ENCODE measurements at regions not wholly inside any gene's neighbourhood (a gene's known extent, or its start where the extent isn't known, plus 50 kb on each side); places are given as distances from the start of the nearest gene placed in this dataset.
A peak's percentile ranks its signal among the peaks of the same experiment; 100 is the strongest.
"Not testable (repeated sequence)": the region's sequence is repeated elsewhere in the genome, so short reads cannot be mapped to it uniquely, and the experiment has no call there.

DNA sequence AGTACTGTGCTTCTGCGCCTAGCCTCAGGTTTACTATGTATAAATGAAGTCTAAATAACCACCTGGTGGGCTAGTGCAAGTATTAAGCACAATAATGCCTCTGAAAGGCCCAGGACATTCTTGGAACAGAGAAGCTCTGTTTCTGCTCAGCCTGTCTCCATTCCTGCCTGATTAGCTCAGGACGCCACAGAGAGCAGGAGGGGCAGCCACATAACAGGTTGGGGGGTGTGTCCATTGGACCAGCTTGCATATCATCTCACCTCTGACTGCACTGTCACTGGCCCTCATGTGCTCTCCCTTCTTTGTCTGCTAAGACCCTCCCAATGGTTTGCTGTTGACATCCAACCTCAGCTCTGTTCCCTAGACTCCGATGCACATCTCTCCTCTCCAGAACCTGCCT lies 52.8 kb upstream of the IKZF1 start:
- DNase-seq (ENCODE audit: low spot score): no peak

GRCh38 chr7:50246551-50246950 lies 58.0 kb upstream of the IKZF1 start:
- no peak for DNase-seq (ENCODE audit: low spot score)

- not testable (repeated sequence) for DNase-seq (ENCODE audit: low spot score)
Observed at GRCh38 chr7:50242111-50242510, 62.4 kb upstream of the IKZF1 start.

DNA sequence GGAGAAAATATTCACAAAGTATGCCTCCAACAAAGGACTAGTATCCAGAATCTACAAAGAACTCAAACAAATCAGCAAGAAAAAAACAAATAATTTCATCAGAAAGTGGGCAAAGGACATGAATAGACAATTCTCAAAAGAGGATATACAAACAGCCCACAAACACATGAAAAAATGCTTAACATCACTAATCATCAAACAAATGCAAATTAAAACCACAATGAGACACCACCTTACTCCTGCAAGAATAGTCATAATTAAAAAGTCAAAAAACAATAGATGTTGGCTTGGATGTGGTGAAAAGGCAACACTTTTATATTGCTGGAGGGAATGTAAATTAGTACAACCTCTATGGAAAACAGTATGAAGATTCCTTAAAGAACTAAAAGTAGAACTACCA lies 63.8 kb upstream of the IKZF1 start:
- DNase-seq (ENCODE audit: low spot score): not testable (repeated sequence)

DNA sequence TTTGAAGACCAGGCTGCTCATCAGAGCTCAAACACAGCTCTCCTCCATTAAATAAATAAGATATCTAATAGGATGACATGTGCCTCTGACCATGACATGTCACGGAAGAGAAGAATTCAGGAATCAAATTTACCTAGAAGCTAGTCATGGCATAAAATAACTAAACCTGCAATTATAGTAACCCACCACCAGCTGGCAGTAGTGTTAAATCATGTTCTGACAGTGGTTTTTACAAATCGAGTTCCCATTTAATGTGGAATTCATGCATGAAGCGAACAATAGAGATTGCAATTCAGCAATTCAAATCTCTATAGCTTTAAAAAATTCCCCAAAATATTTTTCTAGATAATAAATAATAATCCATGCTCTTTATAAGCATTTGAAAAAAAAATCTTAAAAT lies 74.6 kb upstream of the IKZF1 start:
- no peak for DNase-seq (ENCODE audit: low spot score)

DNA sequence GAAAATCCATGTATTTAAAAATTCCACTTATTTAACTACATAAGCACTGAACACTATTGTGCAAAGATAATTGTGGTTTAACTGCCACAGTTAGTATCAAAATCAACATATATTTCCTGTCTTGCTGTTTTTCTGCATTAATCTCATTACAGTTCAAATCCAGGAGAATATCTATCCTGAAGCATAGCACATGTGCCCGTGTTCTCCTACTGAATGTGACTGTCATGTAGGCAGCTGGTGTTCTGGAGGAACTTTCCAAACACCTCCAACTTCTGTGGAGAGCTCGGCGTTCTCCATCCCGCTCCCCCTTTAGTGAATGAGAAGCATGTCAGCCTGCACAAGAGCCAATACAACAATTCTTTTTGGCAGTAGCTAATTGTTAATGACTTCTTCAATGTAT lies 76.4 kb upstream of the IKZF1 start:
- DNase-seq (ENCODE audit: low spot score): no peak

GRCh38 chr7:50227726-50228125 lies 76.8 kb upstream of the IKZF1 start:
- DNase-seq (ENCODE audit: low spot score): peak; percentile 13

- DNase-seq (ENCODE audit: low spot score): no peak
Observed at GRCh38 chr7:50226669-50227068, 77.8 kb upstream of the IKZF1 start.

DNA sequence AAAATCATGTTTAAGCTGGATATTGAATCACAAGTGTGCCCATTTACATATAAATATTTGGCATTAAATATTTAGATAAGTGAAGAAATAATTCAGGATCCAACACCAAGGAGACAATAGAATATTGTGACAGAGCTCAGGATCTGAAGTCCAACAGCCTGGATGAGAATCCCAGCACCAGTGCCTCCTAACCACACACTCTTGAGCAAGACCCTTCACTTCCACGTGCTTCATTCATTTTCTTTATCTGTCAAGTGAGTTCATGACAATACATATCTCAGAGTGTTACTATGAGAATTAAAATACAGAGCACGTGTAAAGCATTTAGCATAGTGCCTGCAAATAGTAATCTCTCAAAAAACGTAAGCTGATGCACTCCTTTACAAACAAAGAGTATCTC lies 78.4 kb upstream of the IKZF1 start:
- DNase-seq (ENCODE audit: low spot score): no peak

DNA sequence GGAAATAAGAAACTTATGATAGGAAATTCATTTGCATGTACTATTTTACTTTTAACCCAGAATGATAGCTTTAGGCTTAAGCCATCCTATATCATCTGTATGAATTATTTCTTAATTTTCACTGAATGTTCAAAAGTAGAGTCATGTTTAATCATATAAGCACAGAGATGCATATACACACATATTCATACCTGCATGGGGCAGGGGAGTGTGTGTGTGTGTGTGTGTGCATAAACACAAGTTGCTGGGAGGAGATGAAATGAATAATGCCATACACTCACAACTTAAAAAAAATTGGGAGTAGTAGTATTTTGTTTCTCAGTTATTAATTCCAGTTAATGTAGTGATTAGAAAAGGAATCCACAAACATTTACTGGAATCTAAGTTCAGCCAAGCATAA lies 83.1 kb upstream of the IKZF1 start:
- DNase-seq (ENCODE audit: low spot score): no peak

GRCh38 chr7:50221028-50221427 lies 83.5 kb upstream of the IKZF1 start:
- no peak for DNase-seq (ENCODE audit: low spot score)

GRCh38 chr7:50220273-50220672 lies 84.2 kb upstream of the IKZF1 start:
- no peak for DNase-seq (ENCODE audit: low spot score)

DNA sequence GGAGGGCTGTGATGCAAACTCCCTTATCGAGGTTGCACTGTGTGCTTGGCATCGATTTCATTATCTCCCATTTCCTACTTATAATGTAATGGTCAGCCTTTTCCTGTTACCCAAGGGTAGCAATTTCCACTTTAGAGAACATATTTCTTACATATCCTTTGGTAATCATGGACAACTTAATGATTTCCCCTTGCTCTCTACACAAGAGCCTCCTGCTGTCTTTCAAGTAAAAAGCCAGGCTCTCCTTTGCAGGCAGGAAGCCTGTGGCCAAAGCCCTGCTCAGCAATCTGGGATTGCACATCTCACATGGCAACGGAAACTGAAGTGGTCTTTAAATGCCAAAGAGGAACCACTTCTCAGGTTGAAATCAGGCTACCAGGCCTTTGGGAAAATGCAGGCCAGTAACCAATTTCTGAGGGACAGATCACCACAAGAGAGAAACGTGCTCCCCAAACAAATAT lies 86.7 kb upstream of the IKZF1 start:
- DNase-seq (ENCODE audit: low spot score): peak; percentile 11

DNA sequence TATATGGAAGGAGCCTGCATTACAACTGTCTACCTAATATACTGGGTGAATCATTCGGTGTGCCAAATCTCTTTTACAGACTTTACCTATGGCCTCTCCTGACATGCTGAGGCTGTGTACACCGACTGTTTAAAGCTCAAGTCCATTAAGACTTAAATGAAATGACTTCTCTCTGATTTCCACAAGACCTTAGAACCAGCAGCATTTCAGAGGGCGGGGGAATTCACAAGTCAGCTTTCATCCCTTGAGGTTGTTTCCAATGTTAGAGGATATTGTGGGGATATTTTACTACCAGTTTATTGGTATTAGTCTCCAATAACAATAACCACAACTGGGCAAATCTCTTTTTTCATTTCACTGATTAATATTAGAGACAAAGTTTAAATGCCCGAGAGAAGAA lies 87.1 kb upstream of the IKZF1 start:
- DNase-seq (ENCODE audit: low spot score): no peak

GRCh38 chr7:50216626-50217025 lies 87.9 kb upstream of the IKZF1 start:
- DNase-seq (ENCODE audit: low spot score): no peak

DNA sequence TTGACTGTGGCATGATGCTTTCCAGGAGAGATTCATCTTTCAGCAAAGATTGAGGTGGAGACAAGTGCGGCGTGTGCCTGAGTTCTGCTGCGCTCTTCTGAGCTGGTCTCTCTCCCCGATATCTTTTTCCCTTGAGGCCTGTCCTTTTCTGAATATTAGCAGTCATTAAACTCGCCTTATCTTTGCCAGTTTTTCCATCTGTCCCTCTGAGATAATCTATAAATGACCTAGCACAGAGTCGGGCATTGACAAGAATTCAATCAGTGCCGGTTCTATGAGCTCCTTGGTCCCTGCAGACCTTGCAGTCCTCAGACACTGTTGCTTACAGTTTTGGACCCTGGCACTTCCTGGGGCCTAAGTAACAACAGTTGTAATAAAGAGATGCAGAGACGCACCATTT lies 89.7 kb upstream of the IKZF1 start:
- DNase-seq (ENCODE audit: low spot score): no peak

GRCh38 chr7:50214126-50214670 lies 90.3 kb upstream of the IKZF1 start:
- DNase-seq (ENCODE audit: low spot score): no peak

GRCh38 chr7:50213622-50214017 lies 90.9 kb upstream of the IKZF1 start:
- DNase-seq (ENCODE audit: low spot score): no peak

DNA sequence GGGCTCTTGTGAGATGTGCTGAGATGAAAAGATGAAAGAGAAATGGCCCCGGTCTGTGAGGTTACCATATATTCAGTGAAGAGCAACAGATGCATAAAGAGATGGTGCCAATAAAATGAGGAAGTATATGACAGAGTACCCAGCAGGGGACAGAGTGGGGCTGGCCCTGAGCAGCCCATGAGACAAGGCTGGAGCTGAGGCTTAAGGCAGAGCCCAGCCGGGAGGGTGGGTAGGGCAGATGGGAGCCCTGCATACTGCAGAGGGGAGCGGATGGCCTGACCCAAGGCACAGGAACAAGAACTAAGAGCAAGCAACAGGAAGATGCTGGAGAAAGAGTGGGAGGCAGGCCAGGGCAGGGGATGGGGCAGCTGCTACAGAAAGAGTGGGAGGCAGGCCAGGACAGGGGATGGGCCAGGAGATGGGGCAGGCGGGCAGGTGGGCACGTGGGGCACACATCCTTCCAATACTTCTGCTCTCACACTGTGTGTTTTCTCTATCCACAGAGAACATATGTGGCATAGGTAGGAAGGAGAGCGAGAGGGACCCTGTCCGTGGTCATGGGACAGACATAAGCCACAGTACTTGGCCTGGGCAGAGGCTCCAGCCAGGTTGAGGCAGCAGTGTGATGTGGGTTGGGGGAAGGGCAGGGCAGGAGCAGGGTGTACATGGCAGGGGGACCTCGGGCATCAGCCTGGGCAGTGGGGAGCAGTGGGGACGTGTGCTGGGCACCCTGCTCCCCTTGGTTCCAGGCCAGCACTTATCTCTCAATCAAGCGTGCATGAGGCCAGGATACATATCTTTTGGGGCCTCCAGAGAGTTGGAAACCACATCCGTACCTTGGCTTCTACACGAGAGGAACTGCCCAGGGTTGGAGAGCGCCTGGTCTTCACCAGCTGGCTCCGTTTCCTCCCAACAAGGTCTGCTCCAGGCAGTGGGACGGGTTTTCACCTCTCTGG lies 91.6 kb upstream of the IKZF1 start:
- DNase-seq (ENCODE audit: low spot score): no peak

DNA sequence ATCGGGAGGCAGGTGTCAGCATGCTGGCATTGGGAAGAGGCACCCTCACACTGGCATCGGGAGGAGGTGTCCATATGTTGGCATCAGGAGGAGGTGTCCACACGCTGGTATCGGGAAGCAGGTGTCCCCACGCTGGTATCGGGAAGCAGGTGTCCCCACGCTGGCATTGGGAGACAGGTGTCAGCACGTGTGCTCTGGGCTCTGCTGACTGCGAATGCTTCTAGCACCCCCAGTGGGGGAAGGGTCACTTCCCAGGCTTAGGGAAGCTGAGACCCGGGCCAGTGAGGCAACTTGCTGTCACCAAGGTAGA lies 92.5 kb upstream of the IKZF1 start:
- no peak for DNase-seq (ENCODE audit: low spot score)

DNA sequence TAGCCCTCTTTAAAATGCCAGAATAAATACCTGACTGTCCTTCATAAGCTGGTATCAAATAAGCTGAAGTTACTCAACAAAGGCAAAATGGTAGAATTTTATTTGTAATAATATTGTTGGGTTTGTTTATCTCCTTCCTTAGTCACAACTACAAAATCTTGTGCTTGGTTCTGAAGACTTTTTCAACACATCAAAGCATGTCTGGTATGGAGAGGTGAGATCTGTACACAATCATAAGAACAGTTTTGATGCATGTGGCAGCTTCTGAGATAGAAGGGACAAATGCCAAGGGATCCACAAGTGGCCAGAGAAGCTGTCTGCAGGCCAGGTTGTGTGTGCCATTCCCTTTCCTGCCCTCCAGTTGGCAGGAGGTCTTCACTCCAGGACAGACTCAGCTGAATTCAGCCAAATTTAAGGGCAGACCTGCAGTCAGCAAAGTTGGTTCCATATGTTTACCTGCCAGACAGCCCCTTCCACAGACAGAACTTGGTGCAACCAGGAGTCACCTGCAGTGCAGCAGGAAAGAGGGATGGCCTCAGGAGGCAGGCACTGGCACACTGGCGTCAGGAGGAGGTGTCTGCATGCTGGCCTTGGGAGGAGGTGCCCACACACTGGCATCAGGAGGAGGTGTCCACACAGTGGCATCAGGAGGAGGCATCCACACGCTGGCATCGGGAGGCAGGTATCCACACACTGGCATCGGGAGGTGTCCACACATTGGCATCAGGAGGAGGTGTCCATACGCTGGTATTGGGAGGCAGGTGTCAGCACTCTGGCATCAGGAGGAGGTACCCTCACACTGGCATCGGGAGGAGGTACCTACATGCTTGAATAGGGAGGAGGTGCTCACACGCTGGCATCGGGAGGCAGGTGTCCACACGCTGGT lies 93.1 kb upstream of the IKZF1 start:
- no peak for DNase-seq (ENCODE audit: low spot score)

- DNase-seq (ENCODE audit: low spot score): no peak
Observed at GRCh38 chr7:50210706-50211115, 93.8 kb upstream of the IKZF1 start.

Measured in umbilical cord (tissue), 1 donor.